ENCODE measurements at regions not wholly inside any gene's neighbourhood (a gene's known extent, or its start where the extent isn't known, plus 50 kb on each side); places are given as distances from the start of the nearest gene placed in this dataset.

DNA sequence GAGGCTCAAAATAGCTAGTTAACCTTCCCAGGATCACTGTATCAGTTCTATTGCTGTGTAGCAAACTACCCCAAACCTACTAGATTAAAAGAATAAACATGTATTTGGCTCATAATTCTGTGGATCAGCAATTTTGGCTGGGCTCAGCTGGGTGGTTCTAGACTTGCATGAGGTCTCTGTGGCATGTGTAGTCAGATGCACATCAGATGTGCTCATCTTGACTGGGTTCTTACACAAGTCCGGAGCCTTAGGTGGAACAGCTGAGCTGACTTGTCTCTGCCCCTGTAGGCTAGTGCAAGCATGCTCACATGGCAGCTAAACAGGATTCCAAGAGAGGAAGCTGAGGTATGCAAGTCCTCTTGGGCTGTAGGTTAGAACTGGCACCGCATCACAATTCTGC, 137.7 kb upstream of the PRNP start:
- H4K20me1 ChIP-seq (ENCODE audit: insufficient read depth) = no peaks in the 10 kb centered on the region
- no TSS peak for BruUV-seq (replicated peaks)
- no peak overlapping the region for H3K27ac ChIP-seq (ENCODE audit: low read depth, low read length)
- ChIA-PET POLR2A (no interaction called here), RAD21 (ENCODE audit: low non-redundant PET in 1 of 2, low total read pairs in 2 of 2, uncharacterized antibody in 2 of 2, unreplicated experiment in 2 of 2) (no interaction called here), CTCF (no interaction called here)
- no peaks in the 10 kb centered on the region for H3K27me3 ChIP-seq (ENCODE audit: insufficient read depth, low read length)
- no peak overlapping the region for H3K4me2 ChIP-seq (ENCODE audit: low read length)
- ATAC-seq = no peak
- TF ChIP-seq ZFX (IDR thresholded peaks at IDR 0.05) (no peak), CEBPB (IDR thresholded peaks at IDR 0.05; ENCODE audit: low read depth) (no peak)
- H3K9me3 ChIP-seq (ENCODE audit: control insufficient read depth in 1 of 2, insufficient read depth in 1 of 2, low read depth in 1 of 2, low read length in 2 of 2) = no peaks in the 10 kb centered on the region
- no peaks in the 10 kb centered on the region for H3K36me3 ChIP-seq (ENCODE audit: control insufficient read depth in 1 of 2, insufficient read depth in 2 of 2, low read length in 2 of 2)
- intact Hi-C loops (cut with micrococcal nuclease) = no loop called here
- no peak overlapping the region for H3K4me3 ChIP-seq (replicated peaks in 1 of 2; ENCODE audit: low read depth in 1 of 2, low read length in 2 of 2)
- no peaks in the 10 kb centered on the region for H3K79me2 ChIP-seq (ENCODE audit: insufficient read depth, low read length)
- no peak for DNase-seq (ENCODE audit: low read depth, low spot score)
- peak overlapping the region; percentile 23 for H2AFZ ChIP-seq (ENCODE audit: low read depth, low read length, poor library complexity, severe bottlenecking)
- H3K9me2 ChIP-seq (ENCODE audit: insufficient read depth) = no peaks in the 10 kb centered on the region
- H3K9ac ChIP-seq (ENCODE audit: low read length) = no peak overlapping the region
- H3K4me1 ChIP-seq (ENCODE audit: control insufficient read depth in 1 of 2, insufficient read depth in 2 of 2, low read length in 2 of 2) = peaks cover 21 to 65% of the 10 kb centered on the region in 2 experiments

DNA sequence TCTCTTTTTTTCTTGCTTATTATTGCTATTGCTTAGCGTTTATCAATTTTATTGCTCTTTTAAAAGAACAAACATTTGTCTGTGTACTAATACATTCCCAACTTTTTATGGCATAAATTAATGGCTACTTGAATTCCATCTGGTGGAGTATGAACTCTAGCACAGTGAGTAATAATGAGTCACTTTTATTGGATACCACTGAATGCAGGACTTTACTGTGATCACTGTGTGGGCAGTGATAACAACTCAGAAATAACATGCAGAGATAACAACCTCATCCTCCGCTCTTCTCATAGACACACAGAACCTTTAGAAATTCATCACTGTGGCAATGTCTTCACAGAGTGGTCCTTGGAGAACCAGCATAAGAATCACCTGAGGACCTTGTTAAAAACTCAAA, 139.5 kb upstream of the PRNP start:
- peak overlapping the region; percentile 52; the same call in 1 of the 2 replicates for H3K27ac ChIP-seq (ENCODE audit: low read depth, low read length)
- ChIA-PET CTCF (no interaction called here), RAD21 (ENCODE audit: low non-redundant PET in 1 of 2, low total read pairs in 2 of 2, uncharacterized antibody in 2 of 2, unreplicated experiment in 2 of 2) (no interaction called here), POLR2A (interaction anchor here (0.7 kb wide), 1 partner anchor 9 kb away, joined by 3 read pairs; no protein-coding TSS in a partner anchor)
- BruUV-seq (replicated peaks) = no TSS peak
- intact Hi-C loops (cut with micrococcal nuclease) = no loop called here
- peak; percentile 65 for DNase-seq (ENCODE audit: low read depth, low spot score)
- H3K79me2 ChIP-seq (ENCODE audit: insufficient read depth, low read length) = no peaks in the 10 kb centered on the region
- H4K20me1 ChIP-seq (ENCODE audit: insufficient read depth) = no peaks in the 10 kb centered on the region
- TF ChIP-seq, protein P1, sequence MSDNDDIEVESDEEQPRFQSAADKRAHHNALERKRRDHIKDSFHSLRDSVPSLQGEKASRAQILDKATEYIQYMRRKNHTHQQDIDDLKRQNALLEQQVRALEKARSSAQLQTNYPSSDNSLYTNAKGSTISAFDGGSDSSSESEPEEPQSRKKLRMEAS (IDR thresholded peaks at IDR 0.05) = no peak
- TF ChIP-seq EGR1 (IDR thresholded peaks at IDR 0.05; ENCODE audit: low read depth) = peak; percentile 69
- TF ChIP-seq FOSL1 (IDR thresholded peaks at IDR 0.05; ENCODE audit: low read depth) = peak; percentile 97
- TF ChIP-seq, protein P2, sequence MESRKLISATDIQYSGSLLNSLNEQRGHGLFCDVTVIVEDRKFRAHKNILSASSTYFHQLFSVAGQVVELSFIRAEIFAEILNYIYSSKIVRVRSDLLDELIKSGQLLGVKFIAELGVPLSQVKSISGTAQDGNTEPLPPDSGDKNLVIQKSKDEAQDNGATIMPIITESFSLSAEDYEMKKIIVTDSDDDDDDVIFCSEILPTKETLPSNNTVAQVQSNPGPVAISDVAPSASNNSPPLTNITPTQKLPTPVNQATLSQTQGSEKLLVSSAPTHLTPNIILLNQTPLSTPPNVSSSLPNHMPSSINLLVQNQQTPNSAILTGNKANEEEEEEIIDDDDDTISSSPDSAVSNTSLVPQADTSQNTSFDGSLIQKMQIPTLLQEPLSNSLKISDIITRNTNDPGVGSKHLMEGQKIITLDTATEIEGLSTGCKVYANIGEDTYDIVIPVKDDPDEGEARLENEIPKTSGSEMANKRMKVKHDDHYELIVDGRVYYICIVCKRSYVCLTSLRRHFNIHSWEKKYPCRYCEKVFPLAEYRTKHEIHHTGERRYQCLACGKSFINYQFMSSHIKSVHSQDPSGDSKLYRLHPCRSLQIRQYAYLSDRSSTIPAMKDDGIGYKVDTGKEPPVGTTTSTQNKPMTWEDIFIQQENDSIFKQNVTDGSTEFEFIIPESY (IDR thresholded peaks at IDR 0.05; ENCODE audit: extremely low read depth, insufficient replicate concordance, low read length) = no peak
- peak; percentile 52 for TF ChIP-seq CEBPB (IDR thresholded peaks at IDR 0.05; ENCODE audit: low read depth)
- TF ChIP-seq POLR2AphosphoS5 (IDR thresholded peaks at IDR 0.05; ENCODE audit: low read depth, low read length) = no peak
- peak; percentile 96 for TF ChIP-seq CBX3 (IDR thresholded peaks at IDR 0.05; ENCODE audit: low read depth)
- peak; percentile 84 for TF ChIP-seq SP1 (IDR thresholded peaks at IDR 0.05; ENCODE audit: low read depth)
- no peak for TF ChIP-seq ZNF274 (IDR thresholded peaks at IDR 0.05; ENCODE audit: low read depth, low read length)
- TF ChIP-seq YY1 (IDR thresholded peaks at IDR 0.05; ENCODE audit: extremely low read depth, insufficient replicate concordance, low read depth, low read length) = peak; percentile 26
- peak; percentile 18; the same call in 1 of the 2 replicates for TF ChIP-seq RAD21 (IDR thresholded peaks at IDR 0.05; ENCODE audit: low read depth)
- 0 out of 2 replicates have a peak, but pooled peaks have one; percentile 66 for TF ChIP-seq SIN3A (IDR thresholded peaks at IDR 0.05; ENCODE audit: low read depth)
- TF ChIP-seq JUND (IDR thresholded peaks at IDR 0.05) = peak; percentile 91
- peak; percentile 75 for TF ChIP-seq SRF (IDR thresholded peaks at IDR 0.05; ENCODE audit: low read depth)
- TF ChIP-seq EZH2phosphoT487 (IDR thresholded peaks at IDR 0.05; ENCODE audit: borderline replicate concordance) = no peak
- H3K9me2 ChIP-seq (ENCODE audit: insufficient read depth) = no peaks in the 10 kb centered on the region
- ATAC-seq = peak; percentile 93
- H3K27me3 ChIP-seq (ENCODE audit: insufficient read depth, low read length) = no peaks in the 10 kb centered on the region
- no peaks in the 10 kb centered on the region for H3K36me3 ChIP-seq (ENCODE audit: control insufficient read depth in 1 of 2, insufficient read depth in 2 of 2, low read length in 2 of 2)
- H3K9me3 ChIP-seq (ENCODE audit: control insufficient read depth in 1 of 2, insufficient read depth in 1 of 2, low read depth in 1 of 2, low read length in 2 of 2) = no peaks in the 10 kb centered on the region
- H2AFZ ChIP-seq (ENCODE audit: low read depth, low read length, poor library complexity, severe bottlenecking) = peak overlapping the region; percentile 55
- peak overlapping the region; percentile 56 for H3K4me2 ChIP-seq (ENCODE audit: low read length)
- peaks cover 21 to 63% of the 10 kb centered on the region in 2 experiments for H3K4me1 ChIP-seq (ENCODE audit: control insufficient read depth in 1 of 2, insufficient read depth in 2 of 2, low read length in 2 of 2)
- no peak overlapping the region for H3K9ac ChIP-seq (ENCODE audit: low read length)
- H3K4me3 ChIP-seq (replicated peaks in 1 of 2; ENCODE audit: low read depth in 1 of 2, low read length in 2 of 2) = peak overlapping the region in 1 of 2 experiments; percentile 13; a peak in 2 of 4 replicates
